Pancreas (tissue), 10 donors: ENCODE measurements at regions not wholly inside any gene's neighbourhood (a gene's known extent, or its start where the extent isn't known, plus 50 kb on each side); places are given as distances from the start of the nearest gene placed in this dataset.
A peak's percentile ranks its signal among the peaks of the same experiment; 100 is the strongest.
"Not testable (repeated sequence)": the region's sequence is repeated elsewhere in the genome, so short reads cannot be mapped to it uniquely, and the experiment has no call there.

Experiments used
- ATAC-seq, 4 donors: fragments of 200-7000 bp; cut with Tn5 transposase; one replicate each; pipeline versions ENCODE4 v1.8.0 to v1.9.1; 2020; ENCODE audit warnings: mild to moderate bottlenecking in 4 of 4, moderate library complexity in 4 of 4
- DNase-seq, 6 donors: peaks; one replicate each; pipeline ENCODE4 v3.0.0-alpha.2; 2020
- FAIRE-seq: peaks from 2 replicates; lab custom pipeline; 2012; peaks lifted over from hg19 to GRCh38; lab: Jason Lieb, UNC
- H3K27ac ChIP-seq, 4 donors: fragments of 200-600 bp; sonication (generic); 1 replicate in 3 of 4; 2 replicates in 1 of 4; pipeline versions ENCODE4 v1.5.0 to v1.8.0; 2020
- H3K27me3 ChIP-seq, 4 donors: fragments of 200-600 bp; one replicate each; pipeline ENCODE4 v1.8.0; 2021
- H3K36me3 ChIP-seq, 3 donors: fragments of 200-600 bp; sonication (generic) in 1 of 3; one replicate each; pipeline versions ENCODE4 v1.5.0 to v1.8.0; 2020 to 2021
- H3K4me1 ChIP-seq, 3 donors: fragments of 200-600 bp; one replicate each; pipeline ENCODE4 v1.8.0; 2021
- H3K4me3 ChIP-seq, 4 donors: fragments of 200-600 bp; sonication (generic) in 2 of 4; one replicate each; pipeline versions ENCODE4 v1.5.0 to v1.8.0; 2020 to 2021
- H3K9me3 ChIP-seq, 4 donors: fragments of 200-600 bp; one replicate each; pipeline ENCODE4 v1.8.0; 2021
- CTCF ChIP-seq, 4 donors: fragments of 200-600 bp; sonication (generic) in 3 of 4; IDR thresholded peaks; one replicate each; pipeline versions ENCODE4 v1.5.0 to v1.8.0; 2021; ENCODE audit warnings: antibody characterized with exemption in 4 of 4
- WGBS, 2 donors: extraction: QIAGEN DNeasy Blood & Tissue Kit; methylation state at CpG; one replicate each; pipeline ENCODE4 v1.1.7; 2013; 5-methylcytosine and 5-hydroxymethylcytosine counted together
- intact Hi-C, 3 donors: fragments of 100-400 bp; cut with DNase I; formaldehyde crosslinking; loops; one replicate each; pipeline versions ENCODE4 v1.11.1 to v1.14.2; 2022
- donor health status: healthy with polysubstance abuse.
- donor health status: DM: no; HTN: no; CAD: no; lungs with moderate emphysema.
- donor health status: DM: no; HTN: no; CAD: no.
- donor health status: control.
- donor health status: control.
- donor health status: Bipolar disorder and iron deficiency.
- donor health status: DM: yes; HTN: yes; CAD: no.
- donor health status: DM: no; HTN: no; CAD: no.
- donor health status: DM: no; HTN: no; CAD: no.
- donor health status: DM: yes; HTN: yes; CAD: no.

- intact Hi-C loops = no loop called here
- H3K27me3 ChIP-seq = no peaks in the 10 kb centered on the region
- no peak for DNase-seq
Measured at GRCh38 chrX:110915570-110915969, 120.0 kb upstream of the CHRDL1 start.

GRCh38 chrX:110915111-110915510, 119.5 kb upstream of the CHRDL1 start:
- no peaks in the 10 kb centered on the region for H3K4me1 ChIP-seq
- WGBS, 2 donors = 73 to 74% methylated on average over 3 of the region's 3 CpGs
- H3K36me3 ChIP-seq = no peaks in the 10 kb centered on the region
- DNase-seq (no peak), ATAC-seq (peak; percentile 18 to 45 (median 34)), FAIRE-seq (no peak)
- TF ChIP-seq CTCF (IDR thresholded peaks at IDR 0.05) = no peak
- no peak overlapping the region for H3K4me3 ChIP-seq
- no peaks in the 10 kb centered on the region for H3K9me3 ChIP-seq
- intact Hi-C loops = no loop called here
- no peak overlapping the region for H3K27ac ChIP-seq
- peaks cover 0 to 2% (median 0%) of the 10 kb centered on the region in 4 donors for H3K27me3 ChIP-seq

More at GRCh38 chrX:110915570-110915969, 120.0 kb upstream of the CHRDL1 start:
- Histone ChIP-seq H3K27ac (no peak overlapping the region), H3K4me3 (no peak overlapping the region), H3K4me1 (no peaks in the 10 kb centered on the region), H3K9me3 (no peaks in the 10 kb centered on the region), H3K36me3 (no peaks in the 10 kb centered on the region)
- TF ChIP-seq CTCF (IDR thresholded peaks at IDR 0.05) = no peak
- FAIRE-seq (no peak), ATAC-seq (no peak)

GRCh38 chrX:110914281-110914680, 118.7 kb upstream of the CHRDL1 start:
- Histone ChIP-seq H3K27me3 (peaks cover 0 to 5% (median 0%) of the 10 kb centered on the region in 4 donors), H3K4me1 (no peaks in the 10 kb centered on the region), H3K4me3 (no peak overlapping the region), H3K36me3 (no peaks in the 10 kb centered on the region), H3K27ac (no peak overlapping the region), H3K9me3 (no peaks in the 10 kb centered on the region)
- DNase-seq (peak in 2 of 6 donors; percentile 3 to 16), FAIRE-seq (no peak), ATAC-seq (peak in 3 of 4 donors; percentile 51 to 78 (median 53))
- intact Hi-C loops = no loop called here
- TF ChIP-seq CTCF (IDR thresholded peaks at IDR 0.05) = no peak
- 61 to 63% methylated on average over 1 of the region's 1 CpG for WGBS, 2 donors

GRCh38 chrX:110904747-110905146, 109.1 kb upstream of the CHRDL1 start:
- ATAC-seq, DNase-seq, H3K9me3 ChIP-seq, FAIRE-seq, H3K4me1 ChIP-seq, H3K27ac ChIP-seq, H3K27me3 ChIP-seq, H3K4me3 ChIP-seq, H3K36me3 ChIP-seq, intact Hi-C loops: not testable (repeated sequence)

GRCh38 chrX:110881971-110882370, 86.4 kb upstream of the CHRDL1 start:
- H3K27me3 ChIP-seq = no peaks in the 10 kb centered on the region
- intact Hi-C loops = no loop called here
- H3K27ac ChIP-seq = no peak overlapping the region
- ATAC-seq = no peak
- no peaks in the 10 kb centered on the region for H3K9me3 ChIP-seq
- no peak for TF ChIP-seq CTCF (IDR thresholded peaks at IDR 0.05)
- WGBS, 2 donors = 58 to 74% methylated on average over 1 of the region's 1 CpG
- H3K4me3 ChIP-seq = no peak overlapping the region
- DNase-seq = no peak
- H3K4me1 ChIP-seq = no peaks in the 10 kb centered on the region
- no peaks in the 10 kb centered on the region for H3K36me3 ChIP-seq
- FAIRE-seq = no peak

GRCh38 chrX:110877326-110877725, 81.7 kb upstream of the CHRDL1 start:
- H3K27ac ChIP-seq = no peak overlapping the region
- ATAC-seq (no peak), DNase-seq (no peak), FAIRE-seq (no peak)
- no peaks in the 10 kb centered on the region for H3K27me3 ChIP-seq
- no peaks in the 10 kb centered on the region for H3K4me1 ChIP-seq
- TF ChIP-seq CTCF (IDR thresholded peaks at IDR 0.05) = no peak
- intact Hi-C loops = no loop called here
- H3K36me3 ChIP-seq = no peaks in the 10 kb centered on the region
- H3K9me3 ChIP-seq = no peaks in the 10 kb centered on the region
- no peak overlapping the region for H3K4me3 ChIP-seq
